WTC11 (cell line): ENCODE measurements at regions not wholly inside any gene's neighbourhood (a gene's known extent, or its start where the extent isn't known, plus 50 kb on each side); places are given as distances from the start of the nearest gene placed in this dataset.

ENCODE experiments used
- ATAC-seq: fragments of 200-7000 bp; cut with Tn5 transposase; 2 replicates; pipeline ENCODE4 v1.10.0; 2021; ENCODE audit warnings: mild to moderate bottlenecking, moderate library complexity
- CTCF ChIA-PET: fragments of 300-600 bp; sonication (Branson Sonifier 250); formaldehyde crosslinking; loops from one replicate; lab custom pipeline; 2021; ENCODE audit warnings: antibody characterized with exemption; lab: Charles Lee
- POLR2A ChIA-PET: fragments of 350-600 bp; sonication (Branson Sonifier 250); formaldehyde crosslinking; loops from one replicate; lab custom pipeline; 2021; ENCODE audit warnings: antibody characterized with exemption; lab: Charles Lee
- DNase-seq: peaks from one replicate; pipeline ENCODE4 v3.0.0; 2021; ENCODE audit warnings: low spot score
- H3K27ac Mint-ChIP-seq: 2 replicates; pipeline ENCODE4 v1.8.0; 2021; ENCODE audit warnings: mixed read lengths
- H3K27me3 Mint-ChIP-seq: 2 replicates; pipeline ENCODE4 v1.8.0; 2021; ENCODE audit warnings: low read depth, mild to moderate bottlenecking, moderate library complexity, mixed read lengths
- H3K36me3 Mint-ChIP-seq: 2 replicates; pipeline ENCODE4 v1.8.0; 2021; ENCODE audit warnings: mixed read lengths
- H3K4me1 Mint-ChIP-seq: 2 replicates; pipeline ENCODE4 v1.8.0; 2022; ENCODE audit warnings: mixed read lengths
- H3K4me3 Mint-ChIP-seq: 2 replicates; pipeline ENCODE4 v1.8.0; 2021; ENCODE audit warnings: mild to moderate bottlenecking, moderate library complexity, mixed read lengths
- H3K9me3 Mint-ChIP-seq: 2 replicates; pipeline ENCODE4 v1.8.0; 2021; ENCODE audit warnings: mixed read lengths
- ATF1 ChIP-seq: sonication (generic); formaldehyde crosslinking; IDR thresholded peaks from 2 replicates; pipeline ENCODE4 v1.8.1; 2023; ENCODE audit warnings: mild to moderate bottlenecking, moderate library complexity, missing genetic modification reagents
- ETV6 ChIP-seq: sonication (generic); formaldehyde crosslinking; IDR thresholded peaks from 2 replicates; pipeline ENCODE4 v1.8.1; 2022; ENCODE audit warnings: mild to moderate bottlenecking, missing genetic modification reagents
- FOXJ3 ChIP-seq: sonication (generic); formaldehyde crosslinking; IDR thresholded peaks from 2 replicates; pipeline ENCODE4 v1.9.0; 2021; ENCODE audit warnings: missing genetic modification reagents, mild to moderate bottlenecking, borderline replicate concordance
- FOXK1 ChIP-seq: sonication (generic); formaldehyde crosslinking; IDR thresholded peaks from 2 replicates; pipeline ENCODE4 v1.8.0; 2022; ENCODE audit warnings: mild to moderate bottlenecking, moderate library complexity, missing genetic modification reagents
- GABPB1 ChIP-seq: sonication (generic); formaldehyde crosslinking; IDR thresholded peaks from 2 replicates; pipeline ENCODE4 v1.8.1; 2023; ENCODE audit warnings: mild to moderate bottlenecking, missing genetic modification reagents
- KAT7 ChIP-seq: sonication (generic); formaldehyde crosslinking; IDR thresholded peaks from 2 replicates; pipeline ENCODE4 v1.8.1; 2023; ENCODE audit warnings: missing genetic modification reagents, mild to moderate bottlenecking, borderline replicate concordance
- MXD4 ChIP-seq: fragments of 250-450 bp; sonication (Bioruptor Pico); IDR thresholded peaks from 2 replicates; pipeline ENCODE4 v1.8.0; 2021; ENCODE audit warnings: mild to moderate bottlenecking, moderate library complexity, borderline replicate concordance
- NFE2L1 ChIP-seq: sonication (generic); formaldehyde crosslinking; IDR thresholded peaks from 2 replicates; pipeline ENCODE4 v1.8.1; 2023; ENCODE audit warnings: missing genetic modification reagents
- NR3C1 ChIP-seq: sonication (generic); formaldehyde crosslinking; conservative IDR thresholded peaks from 2 replicates; pipeline ENCODE4 v1.8.1; 2023; ENCODE audit warnings: low read depth, mild to moderate bottlenecking, missing genetic modification reagents
- SP1 ChIP-seq: sonication (generic); formaldehyde crosslinking; conservative IDR thresholded peaks from 2 replicates; pipeline ENCODE4 v1.8.1; 2022; ENCODE audit warnings: missing genetic modification reagents
- TCF7 ChIP-seq: sonication (generic); formaldehyde crosslinking; IDR thresholded peaks from 2 replicates; pipeline ENCODE4 v1.8.0; 2022; ENCODE audit warnings: mild to moderate bottlenecking, low read depth, missing genetic modification reagents, moderate library complexity
- ZNF121 ChIP-seq: sonication (generic); formaldehyde crosslinking; IDR thresholded peaks from 2 replicates; pipeline ENCODE4 v1.8.0; 2023; ENCODE audit warnings: missing genetic modification reagents
- ZNF138 ChIP-seq: sonication (generic); formaldehyde crosslinking; conservative IDR thresholded peaks from 2 replicates; pipeline ENCODE4 v1.8.1; 2022; ENCODE audit warnings: mild to moderate bottlenecking, moderate library complexity, missing genetic modification reagents
- ZNF263 ChIP-seq: sonication (generic); formaldehyde crosslinking; IDR thresholded peaks from 2 replicates; pipeline ENCODE4 v1.8.1; 2022; ENCODE audit warnings: low read depth, mild to moderate bottlenecking, moderate library complexity, missing genetic modification reagents
- ZNF317 ChIP-seq: sonication (generic); formaldehyde crosslinking; IDR thresholded peaks from 2 replicates; pipeline ENCODE4 v1.8.1; 2023; ENCODE audit warnings: low read depth, mild to moderate bottlenecking, moderate library complexity, missing genetic modification reagents, borderline replicate concordance
- TF ChIP-seq, protein P1 (sequence below): fragments of 250-450 bp; sonication (Bioruptor Pico); conservative IDR thresholded peaks from 2 replicates; pipeline ENCODE4 v1.9.0; 2021; ENCODE audit warnings: mild to moderate bottlenecking
- TF ChIP-seq, protein P2 (sequence below): sonication (generic); formaldehyde crosslinking; conservative IDR thresholded peaks from 2 replicates; pipeline ENCODE4 v1.8.1; 2022; ENCODE audit warnings: mild to moderate bottlenecking, missing genetic modification reagents
- TF ChIP-seq, protein P3 (sequence below): sonication (generic); formaldehyde crosslinking; IDR thresholded peaks from 2 replicates; pipeline ENCODE4 v1.8.1; 2023; ENCODE audit warnings: mild to moderate bottlenecking, missing genetic modification reagents, moderate library complexity
- TF ChIP-seq, protein P4 (sequence below): fragments of 200-600 bp; IDR thresholded peaks from 2 replicates; pipeline ENCODE4 v1.8.0; 2022; ENCODE audit warnings: antibody characterized with exemption
- TF ChIP-seq, protein P5 (sequence below): sonication (generic); formaldehyde crosslinking; IDR thresholded peaks from 2 replicates; pipeline ENCODE4 v1.8.1; 2023; ENCODE audit warnings: mild to moderate bottlenecking, missing genetic modification reagents
- TF ChIP-seq, protein P6 (sequence below): sonication (generic); formaldehyde crosslinking; IDR thresholded peaks from 2 replicates; pipeline ENCODE4 v1.8.1; 2022; ENCODE audit warnings: mild to moderate bottlenecking, missing genetic modification reagents, moderate library complexity, borderline replicate concordance

DNA sequence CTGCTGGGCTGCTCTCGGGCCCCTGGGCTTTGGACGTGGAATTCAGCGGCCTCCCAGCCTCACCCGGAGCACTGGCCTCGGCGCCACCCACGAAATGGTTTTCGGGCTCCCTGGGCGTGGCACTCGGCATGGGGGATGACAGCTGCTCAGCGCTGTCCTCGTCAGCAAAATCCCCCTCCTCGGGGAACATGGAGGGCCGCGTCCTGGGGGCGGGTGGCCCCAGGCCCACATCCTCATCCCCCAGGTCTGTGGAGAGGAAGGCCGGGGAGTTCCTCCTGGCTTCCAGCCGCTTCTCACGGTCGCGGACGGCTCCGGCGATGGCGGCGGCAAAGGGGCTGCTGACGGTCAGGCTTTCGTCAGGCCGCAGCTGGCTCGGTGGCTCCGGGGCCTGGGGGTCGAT, 88.4 kb downstream of the CTTN start:
- Mint-ChIP-seq H3K27me3 (no peaks in the 10 kb centered on the region), H3K4me1 (no peaks in the 10 kb centered on the region), H3K9me3 (peaks cover 13% of the 10 kb centered on the region), H3K27ac (no peak overlapping the region), H3K36me3 (peaks cover 39% of the 10 kb centered on the region), H3K4me3 (no peak overlapping the region)
- TF ChIP-seq, protein P1, sequence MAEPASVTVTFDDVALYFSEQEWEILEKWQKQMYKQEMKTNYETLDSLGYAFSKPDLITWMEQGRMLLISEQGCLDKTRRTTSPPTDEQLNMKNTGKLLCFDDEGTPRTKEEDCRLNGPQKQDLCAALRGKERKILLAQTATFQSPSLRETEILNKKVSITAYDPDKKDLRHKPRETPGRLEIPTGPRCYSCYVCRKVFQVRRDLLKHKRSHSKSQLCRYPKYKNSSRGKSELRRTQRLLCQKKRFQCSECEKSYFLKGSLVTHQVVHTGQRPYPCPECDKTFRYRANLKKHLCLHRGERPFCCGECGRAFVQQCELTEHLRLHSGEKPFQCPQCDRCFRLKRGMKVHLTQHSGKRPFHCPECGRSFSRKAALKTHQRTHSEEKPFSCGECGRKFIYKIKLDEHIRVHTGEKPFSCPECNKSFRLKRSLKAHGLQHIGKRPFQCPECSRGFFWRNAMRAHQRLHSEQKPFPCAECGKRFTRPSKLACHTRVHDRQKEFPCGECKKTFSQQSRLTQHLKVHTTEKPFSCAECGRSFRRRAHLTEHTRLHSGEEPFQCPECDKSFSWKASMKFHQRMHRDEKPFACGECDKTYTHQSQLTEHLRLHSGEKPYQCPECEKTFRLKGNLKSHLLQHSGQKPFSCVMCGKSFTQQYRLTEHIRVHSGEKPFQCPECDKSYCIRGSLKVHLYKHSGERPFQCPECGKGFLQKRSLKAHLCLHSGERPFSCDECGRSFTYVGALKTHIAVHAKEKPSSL (CRISPR knock-in tag) = no peak
- TF ChIP-seq, protein P2, sequence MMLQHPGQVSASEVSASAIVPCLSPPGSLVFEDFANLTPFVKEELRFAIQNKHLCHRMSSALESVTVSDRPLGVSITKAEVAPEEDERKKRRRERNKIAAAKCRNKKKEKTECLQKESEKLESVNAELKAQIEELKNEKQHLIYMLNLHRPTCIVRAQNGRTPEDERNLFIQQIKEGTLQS = no peak
- TF ChIP-seq ETV6 (no peak), NFE2L1 (no peak), MXD4 (CRISPR knock-in tag) (no peak), ZNF138 (CRISPR knock-in tag) (no peak), FOXJ3 (CRISPR knock-in tag) (no peak), ZNF317 (no peak), KAT7 (CRISPR knock-in tag) (no peak), ATF1 (CRISPR knock-in tag) (no peak), TCF7 (no peak)
- TF ChIP-seq, protein P3, sequence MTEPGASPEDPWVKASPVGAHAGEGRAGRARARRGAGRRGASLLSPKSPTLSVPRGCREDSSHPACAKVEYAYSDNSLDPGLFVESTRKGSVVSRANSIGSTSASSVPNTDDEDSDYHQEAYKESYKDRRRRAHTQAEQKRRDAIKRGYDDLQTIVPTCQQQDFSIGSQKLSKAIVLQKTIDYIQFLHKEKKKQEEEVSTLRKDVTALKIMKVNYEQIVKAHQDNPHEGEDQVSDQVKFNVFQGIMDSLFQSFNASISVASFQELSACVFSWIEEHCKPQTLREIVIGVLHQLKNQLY (CRISPR knock-in tag) = no peak
- TF ChIP-seq, protein P4, sequence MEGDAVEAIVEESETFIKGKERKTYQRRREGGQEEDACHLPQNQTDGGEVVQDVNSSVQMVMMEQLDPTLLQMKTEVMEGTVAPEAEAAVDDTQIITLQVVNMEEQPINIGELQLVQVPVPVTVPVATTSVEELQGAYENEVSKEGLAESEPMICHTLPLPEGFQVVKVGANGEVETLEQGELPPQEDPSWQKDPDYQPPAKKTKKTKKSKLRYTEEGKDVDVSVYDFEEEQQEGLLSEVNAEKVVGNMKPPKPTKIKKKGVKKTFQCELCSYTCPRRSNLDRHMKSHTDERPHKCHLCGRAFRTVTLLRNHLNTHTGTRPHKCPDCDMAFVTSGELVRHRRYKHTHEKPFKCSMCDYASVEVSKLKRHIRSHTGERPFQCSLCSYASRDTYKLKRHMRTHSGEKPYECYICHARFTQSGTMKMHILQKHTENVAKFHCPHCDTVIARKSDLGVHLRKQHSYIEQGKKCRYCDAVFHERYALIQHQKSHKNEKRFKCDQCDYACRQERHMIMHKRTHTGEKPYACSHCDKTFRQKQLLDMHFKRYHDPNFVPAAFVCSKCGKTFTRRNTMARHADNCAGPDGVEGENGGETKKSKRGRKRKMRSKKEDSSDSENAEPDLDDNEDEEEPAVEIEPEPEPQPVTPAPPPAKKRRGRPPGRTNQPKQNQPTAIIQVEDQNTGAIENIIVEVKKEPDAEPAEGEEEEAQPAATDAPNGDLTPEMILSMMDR = no peak
- TF ChIP-seq, protein P5, sequence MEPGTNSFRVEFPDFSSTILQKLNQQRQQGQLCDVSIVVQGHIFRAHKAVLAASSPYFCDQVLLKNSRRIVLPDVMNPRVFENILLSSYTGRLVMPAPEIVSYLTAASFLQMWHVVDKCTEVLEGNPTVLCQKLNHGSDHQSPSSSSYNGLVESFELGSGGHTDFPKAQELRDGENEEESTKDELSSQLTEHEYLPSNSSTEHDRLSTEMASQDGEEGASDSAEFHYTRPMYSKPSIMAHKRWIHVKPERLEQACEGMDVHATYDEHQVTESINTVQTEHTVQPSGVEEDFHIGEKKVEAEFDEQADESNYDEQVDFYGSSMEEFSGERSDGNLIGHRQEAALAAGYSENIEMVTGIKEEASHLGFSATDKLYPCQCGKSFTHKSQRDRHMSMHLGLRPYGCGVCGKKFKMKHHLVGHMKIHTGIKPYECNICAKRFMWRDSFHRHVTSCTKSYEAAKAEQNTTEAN (CRISPR knock-in tag) = no peak
- ATAC-seq = no peak
- DNase-seq = no peak
- ChIA-PET CTCF (no interaction called here), POLR2A (no interaction called here)

DNA sequence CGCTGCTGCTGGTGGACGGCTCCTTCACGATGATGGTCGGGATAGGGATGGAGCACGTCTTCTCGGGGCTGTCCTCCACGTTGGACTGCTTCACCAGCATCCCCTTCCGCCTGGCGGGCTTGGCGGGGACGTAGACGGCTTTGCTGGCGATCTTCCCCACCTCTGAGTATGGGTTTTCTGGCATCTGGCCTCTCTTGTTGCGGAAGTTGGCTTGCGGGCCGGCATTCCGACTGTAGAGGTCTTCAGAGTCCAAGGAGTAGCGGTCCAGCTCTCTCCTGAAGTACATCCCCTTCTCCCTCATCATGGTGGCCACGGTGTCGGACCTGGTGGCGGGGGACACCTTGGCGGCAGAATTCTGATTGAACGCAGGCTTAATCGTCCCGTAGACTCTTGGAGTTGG, 88.8 kb downstream of the CTTN start:
- CTCF ChIA-PET = no interaction called here
- peaks cover 43% of the 10 kb centered on the region for H3K36me3 Mint-ChIP-seq
- no peak for TF ChIP-seq NFE2L1
- no peak for TF ChIP-seq ZNF121
- no peak for TF ChIP-seq SP1 (CRISPR knock-in tag)
- TF ChIP-seq ZNF263 = no peak
- TF ChIP-seq ZNF138 (CRISPR knock-in tag) = no peak
- no peak for TF ChIP-seq GABPB1
- no peak for TF ChIP-seq NR3C1 (CRISPR knock-in tag)
- TF ChIP-seq, protein P6, sequence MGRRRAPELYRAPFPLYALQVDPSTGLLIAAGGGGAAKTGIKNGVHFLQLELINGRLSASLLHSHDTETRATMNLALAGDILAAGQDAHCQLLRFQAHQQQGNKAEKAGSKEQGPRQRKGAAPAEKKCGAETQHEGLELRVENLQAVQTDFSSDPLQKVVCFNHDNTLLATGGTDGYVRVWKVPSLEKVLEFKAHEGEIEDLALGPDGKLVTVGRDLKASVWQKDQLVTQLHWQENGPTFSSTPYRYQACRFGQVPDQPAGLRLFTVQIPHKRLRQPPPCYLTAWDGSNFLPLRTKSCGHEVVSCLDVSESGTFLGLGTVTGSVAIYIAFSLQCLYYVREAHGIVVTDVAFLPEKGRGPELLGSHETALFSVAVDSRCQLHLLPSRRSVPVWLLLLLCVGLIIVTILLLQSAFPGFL (CRISPR knock-in tag) = no peak
- TF ChIP-seq FOXK1 (CRISPR knock-in tag) = no peak
- TF ChIP-seq, all 79 proteins: peak for 0
- DNase-seq = no peak
- Mint-ChIP-seq H3K4me1 (no peaks in the 10 kb centered on the region), H3K9me3 (peaks cover 13% of the 10 kb centered on the region), H3K4me3 (no peak overlapping the region), H3K27ac (no peak overlapping the region), H3K27me3 (no peaks in the 10 kb centered on the region)
- no peak for ATAC-seq
- POLR2A ChIA-PET = no interaction called here
